Stimulated activated CD4-positive, alpha-beta T cell treated with anti-CD3 and anti-CD28 coated beads, Interleukin-4, amount 100 ng/mL, for 24 hours (primary cell): ENCODE measurements at regions not wholly inside any gene's neighbourhood (a gene's known extent, or its start where the extent isn't known, plus 50 kb on each side); places are given as distances from the start of the nearest gene placed in this dataset.
"Not testable (repeated sequence)": the region's sequence is repeated elsewhere in the genome, so short reads cannot be mapped to it uniquely, and the experiment has no call there.

ENCODE experiments used
- DNase-seq: peaks from one replicate; pipeline ENCODE4 v3.0.0-alpha.2; 2020

DNA sequence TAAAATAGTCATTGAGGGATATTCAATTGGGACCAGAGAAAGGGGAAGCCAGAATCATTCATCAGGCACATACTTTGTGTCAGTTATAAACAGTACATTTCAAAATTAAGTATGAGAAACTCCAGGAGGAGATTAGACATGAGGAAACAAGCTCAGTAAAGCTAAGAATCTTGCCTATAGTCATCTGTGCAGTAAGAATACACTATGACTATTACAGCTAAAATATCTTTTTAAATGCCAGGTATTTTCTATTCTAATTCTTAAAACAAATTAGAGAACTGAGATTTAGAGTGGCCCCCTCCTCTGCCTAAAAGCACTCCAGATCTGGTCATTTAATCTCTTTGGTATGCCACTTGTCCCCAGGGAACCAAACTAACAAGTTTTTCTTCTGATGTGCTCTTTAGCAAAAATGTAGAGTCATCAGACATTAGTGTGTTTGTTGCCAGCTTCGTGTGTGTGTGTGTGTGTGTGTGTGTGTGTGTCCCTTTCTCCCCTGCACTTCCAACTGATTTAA is 541.1 kb downstream of the TTLL7 start:
- not testable (repeated sequence) for DNase-seq

DNA sequence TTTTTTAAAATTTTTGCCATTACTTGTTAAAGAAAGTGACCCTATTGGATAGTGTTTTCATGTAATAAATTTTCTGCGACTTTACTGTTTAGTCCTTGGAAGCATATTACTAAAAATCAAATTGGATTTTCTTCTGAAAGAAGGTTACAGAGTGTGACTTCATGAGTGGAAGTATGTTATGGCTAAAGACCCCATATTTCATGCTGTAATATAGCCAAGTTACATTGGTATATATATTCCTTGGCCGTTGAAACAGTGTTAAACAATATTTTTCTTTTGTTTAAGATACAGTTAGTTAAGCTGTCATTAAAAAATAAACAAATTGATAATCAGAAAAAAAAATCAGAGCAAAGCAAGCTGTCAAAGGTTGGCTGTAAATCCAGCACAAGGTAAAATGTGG is 541.7 kb downstream of the TTLL7 start:
- not testable (repeated sequence) for DNase-seq

- not testable (repeated sequence) for DNase-seq
Measured at GRCh38 chr1:83455753-83456152, 543.2 kb downstream of the TTLL7 start.

GRCh38 chr1:83445873-83446272 is 553.1 kb downstream of the TTLL7 start:
- not testable (repeated sequence) for DNase-seq

DNA sequence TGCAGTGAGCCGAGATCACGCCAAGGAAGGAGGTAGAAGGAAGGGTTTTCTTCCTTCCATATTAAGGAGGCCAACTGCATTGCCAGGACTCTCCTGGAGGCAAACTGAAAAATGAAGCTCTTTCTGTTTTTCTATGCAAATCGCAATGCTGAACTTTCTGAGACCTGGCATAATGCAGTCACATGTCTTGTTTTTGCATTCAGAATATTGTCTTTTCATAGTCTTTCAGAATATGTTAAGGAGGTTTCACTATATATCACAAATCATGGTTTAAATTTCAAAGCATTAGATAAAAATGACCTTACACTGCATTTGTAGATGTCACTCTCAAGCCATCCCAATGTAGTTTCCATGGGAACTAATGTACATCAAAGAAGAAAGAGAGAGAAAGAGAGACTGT is 556.5 kb downstream of the TTLL7 start:
- DNase-seq = not testable (repeated sequence)

DNA sequence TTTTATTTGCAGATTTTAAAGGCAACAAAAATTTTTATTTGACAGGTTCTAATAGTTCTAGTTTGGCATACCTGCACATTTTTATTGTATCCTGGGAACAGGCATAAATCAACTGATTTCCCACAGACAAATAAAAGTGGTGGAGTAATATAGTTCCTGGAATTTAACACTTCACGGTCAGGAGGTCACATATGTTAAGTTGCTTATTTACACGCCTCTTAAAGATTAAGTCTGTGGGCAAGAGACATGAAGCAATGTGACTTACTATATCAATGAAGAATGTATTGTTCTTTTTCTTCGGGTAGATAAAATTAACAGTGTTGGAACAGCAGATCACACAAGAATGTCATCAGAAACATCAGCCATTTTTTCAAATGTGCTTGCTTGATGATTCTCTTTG is 558.3 kb downstream of the TTLL7 start:
- DNase-seq = not testable (repeated sequence)

DNA sequence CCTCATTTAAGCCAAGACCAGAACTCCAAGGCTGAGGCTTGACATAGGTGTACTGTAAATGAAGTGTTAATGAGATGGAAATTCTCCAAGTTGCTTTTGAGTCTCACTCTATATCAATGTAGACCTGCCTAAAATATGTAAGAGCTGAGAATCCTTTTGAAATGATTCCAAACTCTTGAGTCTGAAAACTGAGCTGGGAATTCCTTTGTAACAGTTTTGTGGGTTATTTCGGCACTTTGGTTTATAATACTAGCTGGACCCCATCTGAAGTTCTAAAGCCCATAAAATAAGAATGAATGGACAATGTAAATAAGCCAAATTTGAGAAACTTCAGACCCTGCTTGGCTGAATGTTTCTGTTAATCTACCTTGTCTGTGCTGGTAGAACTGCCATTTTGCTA is 558.9 kb downstream of the TTLL7 start:
- not testable (repeated sequence) for DNase-seq

DNA sequence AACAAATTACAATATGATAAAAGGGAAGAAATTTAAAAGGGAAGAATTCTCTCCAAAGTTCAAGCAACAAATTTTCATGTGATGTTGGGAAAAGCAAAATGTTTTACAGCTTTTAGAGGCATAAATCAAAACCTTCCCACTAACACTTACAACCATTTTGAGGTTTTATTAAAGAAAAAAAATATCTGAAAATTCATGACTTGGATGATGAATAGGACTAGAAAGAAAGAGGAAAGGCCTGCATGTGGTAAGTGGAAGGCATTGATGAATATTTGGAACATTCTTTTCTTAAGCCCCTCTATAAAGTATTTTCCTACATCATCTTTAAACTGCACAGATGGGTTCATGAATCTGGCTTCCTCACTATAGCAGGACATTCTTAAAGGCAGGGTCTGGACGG is 560.6 kb downstream of the TTLL7 start:
- not testable (repeated sequence) for DNase-seq

DNA sequence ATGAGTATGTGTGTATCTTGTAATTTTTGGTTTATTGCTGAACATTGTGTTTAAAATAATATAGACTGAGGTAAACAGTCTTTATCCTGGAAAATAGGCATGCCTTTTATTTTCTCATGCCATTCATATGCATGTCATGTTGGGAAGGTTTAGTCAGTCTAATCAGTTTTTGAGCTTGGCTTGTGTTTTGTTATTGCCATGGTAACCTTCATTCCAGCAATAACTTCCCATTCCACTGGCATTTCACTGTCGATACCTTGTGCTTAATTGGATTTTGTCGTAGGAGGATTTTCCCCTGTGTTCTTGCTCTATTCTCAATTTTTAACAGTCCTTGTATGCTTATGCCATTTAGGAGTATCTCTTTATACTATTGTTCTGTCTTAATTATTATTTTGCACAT is 563.6 kb downstream of the TTLL7 start:
- not testable (repeated sequence) for DNase-seq

DNA sequence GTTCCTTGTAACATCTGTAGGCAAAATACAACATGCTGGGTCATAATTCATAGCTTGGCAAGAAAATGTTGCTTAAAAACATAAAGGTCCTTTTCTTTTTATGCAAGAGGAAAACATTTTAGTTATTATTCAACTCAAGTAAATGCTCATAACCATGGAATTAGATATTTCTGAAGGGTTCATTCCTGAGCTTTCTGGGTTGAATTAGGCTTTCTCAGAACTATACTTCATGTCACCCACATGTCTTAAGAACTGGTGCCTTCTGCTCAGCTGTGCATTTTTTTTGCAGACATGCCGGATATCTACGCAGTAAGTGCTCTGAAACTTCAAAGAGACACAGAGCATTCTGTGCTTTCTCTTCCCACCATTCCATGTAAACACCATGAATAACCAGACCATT is 571.4 kb downstream of the TTLL7 start:
- not testable (repeated sequence) for DNase-seq

- not testable (repeated sequence) for DNase-seq
Measured at GRCh38 chr1:83423382-83423781, 575.5 kb downstream of the TTLL7 start.

GRCh38 chr1:83418558-83418957 is 580.4 kb downstream of the TTLL7 start:
- no peak for DNase-seq

DNA sequence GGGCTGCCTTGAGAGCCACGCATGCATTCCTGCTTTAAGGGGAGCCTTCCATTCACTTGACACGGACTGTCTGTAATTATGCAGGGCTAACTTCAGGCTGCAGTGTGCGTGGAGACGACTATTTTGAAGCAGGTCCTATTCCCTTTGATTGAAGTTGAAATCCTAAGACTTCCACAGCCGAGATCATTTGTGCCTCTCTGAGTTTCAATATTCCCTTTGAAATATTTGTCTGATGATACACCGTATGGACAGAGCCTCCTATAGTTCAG is 585.2 kb downstream of the TTLL7 start:
- DNase-seq = not testable (repeated sequence)

- DNase-seq = not testable (repeated sequence)
Measured at GRCh38 chr1:83410746-83411413, 588.1 kb downstream of the TTLL7 start.

DNA sequence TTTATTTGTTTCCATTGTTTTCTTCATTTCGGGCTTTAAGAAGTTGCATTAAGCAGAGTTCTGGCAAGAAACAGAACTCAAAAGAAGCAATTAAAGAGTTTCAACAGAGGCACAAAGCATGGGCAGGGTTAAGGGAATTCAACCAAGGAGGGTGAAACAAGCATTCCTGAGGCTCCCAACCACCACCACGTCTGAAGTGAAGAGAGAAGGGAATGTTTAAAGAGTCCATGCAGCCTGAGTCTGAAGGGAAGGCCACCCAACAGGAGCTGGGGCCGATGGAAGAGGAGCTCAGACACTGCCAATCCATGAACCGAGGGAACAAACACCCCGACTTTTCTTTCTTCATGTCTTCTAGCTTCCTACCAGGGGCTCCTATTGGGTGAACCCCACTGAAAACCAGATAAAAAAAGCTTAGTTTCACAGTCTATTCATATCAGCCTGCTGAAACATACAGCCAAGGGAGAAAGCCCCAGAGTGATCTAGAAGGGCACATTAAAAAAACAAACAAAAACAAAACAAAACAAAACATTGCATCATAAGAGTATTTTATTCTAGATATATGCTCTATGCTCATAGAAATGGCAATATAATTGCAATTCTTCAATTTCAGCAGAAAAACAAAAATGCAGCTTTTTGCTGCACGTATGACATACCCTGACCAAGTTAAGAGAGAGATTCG is 592.1 kb downstream of the TTLL7 start:
- not testable (repeated sequence) for DNase-seq

- not testable (repeated sequence) for DNase-seq
Measured at GRCh38 chr1:83405789-83406188, 593.1 kb downstream of the TTLL7 start.

DNA sequence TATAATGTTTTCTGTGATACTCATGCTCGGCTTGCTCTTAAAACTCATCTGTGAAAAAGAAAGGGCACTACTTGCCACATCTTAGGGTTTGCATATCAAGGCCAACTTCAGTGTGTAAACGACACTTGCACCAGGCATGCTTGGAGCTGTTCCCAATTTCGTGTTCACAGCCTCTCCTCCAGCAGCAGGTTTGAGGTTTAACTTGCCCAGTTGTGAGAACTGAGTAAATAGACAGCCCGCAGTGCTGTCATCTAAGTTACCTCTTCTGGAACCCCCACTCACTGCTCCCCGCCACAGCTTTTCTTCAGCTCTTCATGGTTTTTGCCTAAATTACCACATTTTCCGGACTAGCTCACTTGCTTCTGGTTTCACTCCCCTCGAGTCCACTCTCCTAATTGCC is 595.4 kb downstream of the TTLL7 start:
- not testable (repeated sequence) for DNase-seq

- not testable (repeated sequence) for DNase-seq
Measured at GRCh38 chr1:83401146-83401545, 597.8 kb downstream of the TTLL7 start.

DNA sequence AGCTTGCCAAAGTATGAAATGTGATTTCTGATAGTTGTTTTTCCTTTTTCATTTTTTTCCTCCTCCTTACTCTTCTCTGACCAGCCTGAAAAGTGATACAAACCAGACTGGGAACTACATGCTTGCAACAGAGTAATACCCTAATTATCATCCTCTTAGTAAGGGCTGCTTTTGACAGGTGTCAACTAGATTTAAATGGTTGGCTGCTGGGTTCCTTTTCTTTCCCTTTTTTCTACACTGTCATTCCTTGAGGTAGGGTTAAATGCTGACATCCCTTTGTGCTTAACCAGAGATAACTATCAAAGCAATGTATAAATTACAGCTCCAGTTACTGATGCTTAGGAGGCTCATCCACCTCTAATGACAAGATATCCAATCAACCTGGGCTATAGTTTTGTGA is 598.8 kb downstream of the TTLL7 start:
- DNase-seq = not testable (repeated sequence)

DNA sequence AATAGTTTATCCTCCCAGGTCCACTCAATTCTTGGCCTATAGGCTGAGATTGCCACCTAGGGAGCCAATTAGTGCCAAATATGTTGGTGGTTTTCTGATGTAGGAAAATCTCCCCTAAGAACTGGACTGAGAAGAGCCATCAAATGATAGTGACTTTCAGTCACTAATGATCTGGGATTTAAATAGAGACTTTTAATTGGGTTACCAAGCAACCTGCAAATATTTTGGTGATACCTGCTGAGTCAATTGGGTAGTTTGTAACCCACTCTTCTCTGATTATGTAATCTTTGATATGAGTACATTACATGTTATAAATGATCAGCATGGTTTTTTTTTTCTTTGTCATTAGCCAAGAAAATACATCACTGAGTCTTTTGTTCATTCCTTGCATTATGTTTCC is 600.8 kb downstream of the TTLL7 start:
- DNase-seq = not testable (repeated sequence)

- DNase-seq = not testable (repeated sequence)
Measured at GRCh38 chr1:83395130-83395529, 603.8 kb downstream of the TTLL7 start.

GRCh38 chr1:83386946-83387345 is 612.0 kb downstream of the TTLL7 start:
- not testable (repeated sequence) for DNase-seq

DNA sequence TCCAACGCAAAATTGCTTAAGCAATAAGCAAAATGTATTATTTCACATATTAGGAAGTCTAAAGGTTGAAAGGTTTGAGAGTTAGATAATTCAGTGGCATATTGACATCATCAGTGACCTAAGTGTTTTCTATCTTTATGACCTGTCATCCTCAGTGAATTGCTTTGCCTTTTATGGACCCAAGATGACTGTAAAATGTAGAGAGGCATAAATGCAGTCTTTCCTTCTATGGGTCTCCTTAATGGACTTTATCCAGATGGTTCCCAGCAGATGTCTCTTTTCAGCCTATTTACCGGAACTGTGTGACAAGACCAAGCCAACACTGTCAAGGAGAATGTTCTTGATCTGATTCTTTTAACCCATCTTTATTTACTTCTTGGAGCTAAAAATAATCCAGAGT is 615.8 kb downstream of the TTLL7 start:
- not testable (repeated sequence) for DNase-seq

GRCh38 chr1:83373018-83373417 is 625.9 kb downstream of the TTLL7 start:
- DNase-seq = not testable (repeated sequence)
